ENCODE measurements at regions not wholly inside any gene's neighbourhood (a gene's known extent, or its start where the extent isn't known, plus 50 kb on each side); places are given as distances from the start of the nearest gene placed in this dataset.
"Not testable (repeated sequence)": the region's sequence is repeated elsewhere in the genome, so short reads cannot be mapped to it uniquely, and the experiment has no call there.

- DNase-seq = not testable (repeated sequence)
These were observed 85.3 kb upstream of the ADCY2 start for GRCh38 chr5:7310656-7311055.

- DNase-seq = no peak
These were observed 80.8 kb upstream of the ADCY2 start for GRCh38 chr5:7315118-7315517.

- no peak for DNase-seq
These were observed 78.2 kb upstream of the ADCY2 start for GRCh38 chr5:7317751-7318150.

DNA sequence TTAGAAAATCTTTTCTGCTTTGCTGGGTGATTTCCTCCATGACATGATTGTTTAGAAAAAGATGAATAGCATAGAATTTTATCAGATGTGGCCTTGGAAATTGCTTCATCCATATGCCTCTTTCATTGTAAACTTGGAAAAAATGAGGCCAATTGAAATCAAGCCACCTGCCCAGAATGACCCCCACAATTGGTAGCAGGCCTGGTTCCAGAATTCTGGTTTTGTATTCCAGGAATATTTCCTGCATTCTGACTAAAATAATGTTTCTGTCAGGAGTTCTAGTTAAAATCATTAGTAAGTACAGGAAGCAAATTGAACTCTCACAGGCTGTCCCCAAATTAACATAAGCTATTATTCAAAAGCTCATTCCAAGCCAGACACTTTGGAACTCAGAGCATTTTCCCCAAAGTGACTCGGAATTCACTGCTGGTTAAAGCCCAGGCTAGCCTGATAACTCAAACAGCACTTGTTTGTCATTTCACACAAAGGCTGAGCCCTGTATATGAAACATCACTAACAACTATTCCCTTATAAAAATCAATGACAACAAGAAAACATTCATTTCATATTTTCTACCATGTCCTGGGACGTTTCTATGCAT lies 75.1 kb upstream of the ADCY2 start:
- DNase-seq = no peak

- DNase-seq = peak in 1 of 3 experiments; percentile 15
These were observed 74.2 kb upstream of the ADCY2 start for GRCh38 chr5:7321724-7322123.

DNA sequence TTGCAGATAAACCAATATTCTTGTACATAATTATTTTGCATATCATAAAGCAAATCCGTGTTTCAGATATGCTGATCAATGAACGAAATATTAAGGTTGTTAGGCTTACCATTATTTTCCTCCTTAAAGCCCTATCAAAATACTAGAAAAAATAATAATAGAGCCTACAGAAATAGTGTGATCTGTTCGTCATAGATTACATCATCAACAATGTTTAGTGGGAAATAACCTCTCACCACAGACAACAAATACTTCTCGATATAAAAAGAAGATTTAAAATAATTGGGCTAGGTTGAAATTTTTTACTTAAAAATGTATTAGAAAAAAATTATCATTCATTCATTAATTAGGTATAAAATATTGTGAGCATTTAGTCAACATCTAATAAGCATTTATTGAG lies 71.0 kb upstream of the ADCY2 start:
- no peak for DNase-seq

DNA sequence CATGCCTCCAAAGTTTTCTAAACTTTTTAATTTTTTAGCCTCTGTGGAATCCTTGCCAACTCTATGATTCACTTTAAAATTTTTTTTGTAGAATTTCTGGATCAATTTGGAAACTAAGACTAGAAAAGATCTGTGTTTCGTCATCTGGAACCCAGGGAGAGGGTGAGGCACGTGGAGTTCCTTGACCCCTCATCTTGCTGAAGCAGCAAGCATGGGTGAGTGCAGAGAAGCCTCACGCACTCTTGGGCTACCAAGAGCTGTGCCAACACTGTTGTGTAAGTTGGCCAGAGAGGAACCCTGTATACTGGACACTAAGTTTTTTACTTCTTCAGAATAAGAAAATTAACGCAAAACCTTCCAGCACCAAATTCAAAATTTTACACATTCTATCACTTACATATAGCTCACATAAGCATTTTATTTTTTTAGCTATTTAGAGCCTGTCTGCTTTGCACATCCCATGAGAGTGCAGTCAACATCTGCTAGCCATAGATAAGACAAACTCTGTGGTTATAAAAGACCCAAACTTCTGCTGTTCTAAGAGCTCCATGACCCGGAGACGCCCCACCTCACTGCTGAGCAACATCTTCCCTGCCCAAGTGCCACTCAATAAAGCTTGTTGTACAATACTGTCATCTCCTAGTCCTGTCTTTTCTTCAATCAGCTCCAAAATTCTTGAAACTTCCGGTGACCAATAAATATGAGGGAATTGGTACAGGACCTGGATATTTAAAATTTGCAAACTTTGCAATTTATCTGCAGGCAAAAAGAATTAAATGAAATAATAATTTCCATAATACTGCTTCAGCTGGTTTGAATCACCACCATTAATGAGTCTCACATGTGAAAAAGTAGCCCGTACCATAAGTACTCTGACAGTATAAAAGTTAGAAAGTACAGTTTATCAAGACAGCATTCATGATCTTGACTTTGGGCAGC lies 69.7 kb upstream of the ADCY2 start:
- DNase-seq = no peak

GRCh38 chr5:7329141-7329540 lies 66.8 kb upstream of the ADCY2 start:
- no peak for DNase-seq

DNA sequence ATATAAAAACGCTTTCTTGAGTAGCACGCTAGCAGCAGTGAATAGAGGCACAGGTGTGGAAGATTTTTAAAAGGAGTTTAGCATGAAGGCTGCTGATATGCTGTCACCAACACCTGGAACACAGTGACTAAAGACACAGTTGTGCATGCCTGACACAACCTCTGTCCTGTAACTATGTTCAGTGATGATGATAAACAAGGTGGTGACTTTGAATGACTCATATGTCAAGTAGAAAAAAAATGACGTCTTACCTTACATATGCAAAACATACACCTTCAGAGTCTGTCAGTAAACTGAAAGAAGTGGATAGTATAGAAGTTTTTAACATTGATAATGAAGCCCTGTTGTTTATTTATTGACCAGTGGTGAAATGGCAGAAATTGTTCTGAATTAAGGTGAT lies 66.2 kb upstream of the ADCY2 start:
- no peak for DNase-seq

- no peak for DNase-seq
These were observed 65.7 kb upstream of the ADCY2 start for GRCh38 chr5:7330256-7330655.

DNA sequence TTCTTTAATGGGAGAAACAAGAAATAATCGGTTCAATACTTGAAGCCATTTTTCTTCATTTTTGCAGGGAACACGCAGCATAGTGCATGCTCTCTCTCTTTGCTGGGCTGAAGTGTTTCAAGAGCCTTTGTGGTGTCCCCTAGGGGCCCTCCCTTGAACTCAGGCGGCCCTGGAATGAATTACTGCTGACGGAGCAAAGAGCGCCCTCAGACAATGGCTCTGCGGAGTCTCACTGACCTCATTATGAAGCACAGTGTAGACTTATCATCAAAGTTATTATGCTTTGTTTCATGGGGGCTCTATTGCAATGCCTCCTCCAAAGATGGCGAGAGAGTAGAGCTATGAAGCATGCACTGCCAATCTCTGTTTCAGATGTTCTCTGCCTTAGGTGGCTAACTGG lies 64.8 kb upstream of the ADCY2 start:
- DNase-seq = peak in 1 of 3 experiments; percentile 87
